B cell (primary cell): ENCODE measurements at regions not wholly inside any gene's neighbourhood (a gene's known extent, or its start where the extent isn't known, plus 50 kb on each side); places are given as distances from the start of the nearest gene placed in this dataset.

ENCODE experiments used
- ATAC-seq: fragments of 200-7000 bp; cut with Tn5 transposase; one replicate; pipeline ENCODE4 v1.10.0; 2021; ENCODE audit warnings: low read depth, mild to moderate bottlenecking, moderate number of reproducible peaks, moderate library complexity
- CTCF ChIA-PET: fragments of 350-600 bp; sonication (Branson Sonifier 250); formaldehyde crosslinking; loops from one replicate; lab custom pipeline; 2021; ENCODE audit warnings: antibody characterized with exemption, inconsistent platforms; lab: Charles Lee
- POLR2A ChIA-PET: fragments of 350-600 bp; sonication (Branson Sonifier 250); formaldehyde crosslinking; loops from one replicate; lab custom pipeline; 2021; ENCODE audit warnings: antibody characterized with exemption; lab: Charles Lee
- DNase-seq: peaks from one replicate; pipeline ENCODE4 v3.0.0; 2013
- H2AFZ ChIP-seq: 2 replicates; pipeline ENCODE4 v1.6.1; 2012; ENCODE audit warnings: mild to moderate bottlenecking, low read depth, low read length; ENCODE audit not compliant: insufficient read depth, poor library complexity, severe bottlenecking
- H3K27ac ChIP-seq, 2 donors: 1 replicate in 1 of 2; 2 replicates in 1 of 2; pipeline ENCODE4 v1.5.1; 2012 to 2013; ENCODE audit warnings: low read length in 2 of 2, mild to moderate bottlenecking in 2 of 2, moderate library complexity in 1 of 2
- H3K27me3 ChIP-seq, 4 experiments: fragments of 200-600 bp in 1 of 4; sonication (generic) in 1 of 4; replicated peaks in 1 of 4; 1 replicate in 2 of 4; 2 replicates in 2 of 4; pipeline versions ENCODE4 v1.6.1 to v1.7.0; 2013 to 2016; ENCODE audit warnings: low read length in 3 of 4, mild to moderate bottlenecking in 2 of 4, mixed read lengths in 1 of 4, moderate library complexity in 1 of 4; ENCODE audit not compliant: insufficient read depth in 4 of 4, control insufficient read depth in 3 of 4; ENCODE audit errors: control extremely low read depth in 1 of 4
- H3K36me3 ChIP-seq, 2 experiments: replicated peaks in 1 of 2; 1 replicate in 1 of 2; 2 replicates in 1 of 2; pipeline versions ENCODE4 v1.6.1 to v1.7.1; 2013; ENCODE audit warnings: low read length in 1 of 2; ENCODE audit not compliant: insufficient read depth in 2 of 2, control insufficient read depth in 1 of 2; ENCODE audit errors: control extremely low read depth in 1 of 2, extremely low read depth in 1 of 2
- H3K4me1 ChIP-seq, 2 donors: fragments of 200-600 bp in 1 of 2; sonication (generic) in 1 of 2; 1 replicate in 1 of 2; 2 replicates in 1 of 2; pipeline versions ENCODE4 v1.5.1 to v1.6.1; 2013 to 2017; ENCODE audit warnings: low read length in 2 of 2; ENCODE audit not compliant: control insufficient read depth in 2 of 2, insufficient read depth in 2 of 2
- H3K4me2 ChIP-seq: replicated peaks from 2 replicates; pipeline ENCODE3; 2012; ENCODE audit warnings: mild to moderate bottlenecking, low read depth, low read length; ENCODE audit not compliant: poor library complexity, severe bottlenecking
- H3K4me3 ChIP-seq, 5 experiments: fragments of 200-600 bp in 1 of 5; sonication (generic) in 1 of 5; 1 replicate in 3 of 5; 2 replicates in 2 of 5; pipeline versions ENCODE4 v1.5.1 to v1.7.0; 2011 to 2016; ENCODE audit warnings: low read length in 4 of 5, mild to moderate bottlenecking in 4 of 5, low read depth in 2 of 5, control low read depth in 1 of 5, moderate library complexity in 1 of 5; ENCODE audit not compliant: insufficient read depth in 1 of 5; ENCODE audit errors: control extremely low read depth in 1 of 5, extremely low read depth in 1 of 5
- H3K79me2 ChIP-seq: fragments of 200-600 bp; sonication (generic); one replicate; pipeline ENCODE4 v1.6.0; 2016; ENCODE audit warnings: low read length; ENCODE audit not compliant: control insufficient read depth, insufficient read depth
- H3K9ac ChIP-seq: fragments of 200-600 bp; sonication (generic); 2 replicates; pipeline ENCODE4 v1.6.1; 2017; ENCODE audit warnings: mild to moderate bottlenecking, low read length, moderate library complexity
- H3K9me3 ChIP-seq, 3 donors: one replicate each; pipeline versions ENCODE4 v1.6.1 to v1.7.1; 2013; ENCODE audit warnings: low read length in 2 of 3; ENCODE audit not compliant: control insufficient read depth in 2 of 3, insufficient read depth in 1 of 3; ENCODE audit errors: control extremely low read depth in 1 of 3
- H4K20me1 ChIP-seq: 2 replicates; pipeline ENCODE4 v1.6.0; 2012; ENCODE audit warnings: mild to moderate bottlenecking, low read length; ENCODE audit not compliant: insufficient read depth, control insufficient read depth, poor library complexity, severe bottlenecking
- H3K27ac Mint-ChIP-seq: one replicate; pipeline ENCODE4 v1.8.0; 2021; ENCODE audit warnings: mixed read lengths
- H3K27me3 Mint-ChIP-seq: one replicate; pipeline ENCODE4 v1.8.0; 2021; ENCODE audit warnings: mixed read lengths
- H3K4me1 Mint-ChIP-seq: one replicate; pipeline ENCODE4 v1.8.0; 2021; ENCODE audit warnings: mixed read lengths
- H3K4me3 Mint-ChIP-seq: one replicate; pipeline ENCODE4 v1.8.0; 2021; ENCODE audit warnings: mixed read lengths
- H3K9me3 Mint-ChIP-seq: one replicate; pipeline ENCODE4 v1.8.0; 2022; ENCODE audit warnings: mixed read lengths; ENCODE audit not compliant: insufficient read depth
- CTCF ChIP-seq: fragments of 200-600 bp; IDR thresholded peaks from one replicate; pipeline ENCODE4 v1.8.0; 2022; ENCODE audit warnings: antibody characterized with exemption, mild to moderate bottlenecking
- EZH2 ChIP-seq: IDR thresholded peaks from 2 replicates; pipeline ENCODE4 v1.6.1; 2012; ENCODE audit warnings: borderline replicate concordance, low read depth, mild to moderate bottlenecking, moderate library complexity, low read length; ENCODE audit not compliant: insufficient read depth, poor library complexity, severe bottlenecking
- WGBS: methylation state at CpG from one replicate; pipeline ENCODE4 v1.1.5; 2013; ENCODE audit warnings: missing lambda C conversion rate; ENCODE audit not compliant: insufficient coverage; 5-methylcytosine and 5-hydroxymethylcytosine counted together
- intact Hi-C: fragments of 100-400 bp; cut with micrococcal nuclease; formaldehyde crosslinking; loops from one replicate; pipeline ENCODE4 v1.10.0; 2022

- Histone ChIP-seq H3K4me3 (no peak overlapping the region), H3K9me3 (no peaks in the 10 kb centered on the region), H3K79me2 (no peaks in the 10 kb centered on the region), H3K36me3 (no peaks in the 10 kb centered on the region), H3K9ac (no peak overlapping the region), H4K20me1 (no peaks in the 10 kb centered on the region), H3K4me1 (no peaks in the 10 kb centered on the region), H3K4me2 (no peak overlapping the region), H3K27me3 (no peaks in the 10 kb centered on the region), H2AFZ (no peak overlapping the region), H3K27ac (no peak overlapping the region)
- no peaks in the 10 kb centered on the region for H3K4me1 Mint-ChIP-seq
- no peak overlapping the region for H3K4me3 Mint-ChIP-seq
- no peak for DNase-seq
- no peaks in the 10 kb centered on the region for H3K27me3 Mint-ChIP-seq
- WGBS, result no CpG with 5 or more reads among the region's 1 CpG
- TF ChIP-seq CTCF (no peak), EZH2 (no peak)
- H3K27ac Mint-ChIP-seq, result no peak overlapping the region
- no peak for ATAC-seq
- ChIA-PET CTCF (no interaction called here), POLR2A (no interaction called here)
- peaks cover 8% of the 10 kb centered on the region for H3K9me3 Mint-ChIP-seq
- intact Hi-C loops, result no loop called here
Measured at GRCh38 chr20:10876558-10876957, 202.8 kb upstream of the JAG1 start.

- WGBS, result 83% methylated on average over 1 of the region's 3 CpGs
Measured at GRCh38 chr20:10877342-10877741, 203.5 kb upstream of the JAG1 start.

More at GRCh38 chr20:10877342-10877741, 203.5 kb upstream of the JAG1 start:
- H3K27me3 Mint-ChIP-seq, result no peaks in the 10 kb centered on the region
- ChIA-PET POLR2A (no interaction called here), CTCF (no interaction called here)
- Histone ChIP-seq H4K20me1 (no peaks in the 10 kb centered on the region), H3K27me3 (no peaks in the 10 kb centered on the region), H2AFZ (no peak overlapping the region), H3K4me1 (no peaks in the 10 kb centered on the region), H3K79me2 (no peaks in the 10 kb centered on the region), H3K4me2 (no peak overlapping the region), H3K9ac (no peak overlapping the region), H3K36me3 (no peaks in the 10 kb centered on the region), H3K4me3 (no peak overlapping the region), H3K27ac (no peak overlapping the region), H3K9me3 (no peaks in the 10 kb centered on the region)
- no peaks in the 10 kb centered on the region for H3K4me1 Mint-ChIP-seq
- TF ChIP-seq CTCF (no peak), EZH2 (no peak)
- ATAC-seq (no peak), DNase-seq (no peak)
- intact Hi-C loops, result no loop called here
- H3K27ac Mint-ChIP-seq, result no peak overlapping the region
- no peak overlapping the region for H3K4me3 Mint-ChIP-seq
- H3K9me3 Mint-ChIP-seq, result peaks cover 8% of the 10 kb centered on the region
